Endothelial cell (in vitro differentiated cells): ENCODE measurements at regions not wholly inside any gene's neighbourhood (a gene's known extent, or its start where the extent isn't known, plus 50 kb on each side); places are given as distances from the start of the nearest gene placed in this dataset.

Experiments used
- DNase-seq: peaks from one replicate; pipeline ENCODE4 v3.0.0; 2021; ENCODE audit warnings: low spot score
- H3K27ac Mint-ChIP-seq: one replicate; pipeline ENCODE4 v1.8.0; 2021; ENCODE audit warnings: mixed read lengths, inconsistent platforms; ENCODE audit not compliant: unreplicated experiment
- H3K27me3 Mint-ChIP-seq: one replicate; pipeline ENCODE4 v1.8.0; 2021; ENCODE audit warnings: mild to moderate bottlenecking, moderate library complexity, mixed read lengths, inconsistent platforms; ENCODE audit not compliant: unreplicated experiment
- H3K36me3 Mint-ChIP-seq: one replicate; pipeline ENCODE4 v1.8.0; 2021; ENCODE audit warnings: mild to moderate bottlenecking, low read depth, mixed read lengths, inconsistent platforms; ENCODE audit not compliant: unreplicated experiment
- H3K4me1 Mint-ChIP-seq: one replicate; pipeline ENCODE4 v1.8.0; 2021; ENCODE audit warnings: mild to moderate bottlenecking, mixed read lengths, inconsistent platforms; ENCODE audit not compliant: unreplicated experiment
- H3K4me3 Mint-ChIP-seq: one replicate; pipeline ENCODE4 v1.8.0; 2021; ENCODE audit warnings: mild to moderate bottlenecking, mixed read lengths, inconsistent platforms; ENCODE audit not compliant: unreplicated experiment
- H3K9me3 Mint-ChIP-seq: one replicate; pipeline ENCODE4 v1.8.0; 2021; ENCODE audit warnings: mixed read lengths, inconsistent platforms; ENCODE audit not compliant: unreplicated experiment
- TF ChIP-seq, protein P1 (sequence below): fragments of 200-600 bp; sonication (generic); IDR thresholded peaks from one replicate; pipeline ENCODE4 v1.5.0; 2021; ENCODE audit warnings: antibody characterized with exemption; ENCODE audit not compliant: unreplicated experiment

DNA sequence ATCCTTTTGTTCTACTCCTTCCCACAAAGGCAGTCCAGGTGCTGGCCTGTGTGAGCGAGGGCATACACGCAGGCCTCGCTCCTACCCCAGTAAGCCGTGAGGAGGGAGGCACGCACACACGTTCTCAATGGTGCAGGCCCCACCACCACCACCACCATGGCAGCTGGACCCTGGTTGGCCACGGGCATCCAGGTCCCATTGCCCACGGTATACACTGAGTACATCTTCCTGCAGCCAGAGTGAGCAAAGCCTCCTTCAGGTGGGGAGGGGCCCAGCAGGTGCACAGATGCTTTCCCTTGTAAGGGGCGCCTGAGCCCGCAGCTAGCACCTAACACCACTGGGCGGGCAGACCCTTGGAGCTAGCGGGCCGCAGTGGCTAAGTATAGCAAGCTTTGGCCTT, 373.3 kb upstream of the MKI67 start:
- Mint-ChIP-seq H3K9me3 (no peaks in the 10 kb centered on the region), H3K4me1 (no peaks in the 10 kb centered on the region), H3K27ac (no peak overlapping the region), H3K4me3 (no peak overlapping the region), H3K27me3 (peaks cover 3% of the 10 kb centered on the region), H3K36me3 (no peaks in the 10 kb centered on the region)
- no peak for DNase-seq
- TF ChIP-seq, protein P1, sequence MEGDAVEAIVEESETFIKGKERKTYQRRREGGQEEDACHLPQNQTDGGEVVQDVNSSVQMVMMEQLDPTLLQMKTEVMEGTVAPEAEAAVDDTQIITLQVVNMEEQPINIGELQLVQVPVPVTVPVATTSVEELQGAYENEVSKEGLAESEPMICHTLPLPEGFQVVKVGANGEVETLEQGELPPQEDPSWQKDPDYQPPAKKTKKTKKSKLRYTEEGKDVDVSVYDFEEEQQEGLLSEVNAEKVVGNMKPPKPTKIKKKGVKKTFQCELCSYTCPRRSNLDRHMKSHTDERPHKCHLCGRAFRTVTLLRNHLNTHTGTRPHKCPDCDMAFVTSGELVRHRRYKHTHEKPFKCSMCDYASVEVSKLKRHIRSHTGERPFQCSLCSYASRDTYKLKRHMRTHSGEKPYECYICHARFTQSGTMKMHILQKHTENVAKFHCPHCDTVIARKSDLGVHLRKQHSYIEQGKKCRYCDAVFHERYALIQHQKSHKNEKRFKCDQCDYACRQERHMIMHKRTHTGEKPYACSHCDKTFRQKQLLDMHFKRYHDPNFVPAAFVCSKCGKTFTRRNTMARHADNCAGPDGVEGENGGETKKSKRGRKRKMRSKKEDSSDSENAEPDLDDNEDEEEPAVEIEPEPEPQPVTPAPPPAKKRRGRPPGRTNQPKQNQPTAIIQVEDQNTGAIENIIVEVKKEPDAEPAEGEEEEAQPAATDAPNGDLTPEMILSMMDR = no peak

DNA sequence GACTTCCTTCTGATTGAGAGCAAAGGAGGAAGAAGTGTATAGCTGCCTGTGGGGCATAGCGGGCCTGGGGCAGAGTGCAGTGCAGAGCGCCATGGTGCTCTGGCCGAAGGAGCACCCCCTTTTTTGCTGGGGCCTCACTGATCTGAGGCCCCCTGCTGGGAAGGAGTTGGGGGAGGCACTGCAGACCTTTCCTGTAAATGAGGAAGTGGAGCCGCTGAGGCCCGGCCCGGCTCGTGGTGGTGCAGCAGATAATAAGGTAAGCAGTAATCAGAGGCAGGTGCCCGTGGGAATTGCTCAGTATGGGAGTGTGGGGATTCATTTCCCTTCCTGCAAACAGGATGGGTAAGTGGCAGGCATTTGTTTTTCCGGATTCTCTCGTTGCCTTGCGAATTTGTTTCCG, 373.7 kb upstream of the MKI67 start:
- TF ChIP-seq, protein P1 = no peak
- peaks cover 3% of the 10 kb centered on the region for H3K27me3 Mint-ChIP-seq
- no peak overlapping the region for H3K4me3 Mint-ChIP-seq
- DNase-seq = no peak
- no peaks in the 10 kb centered on the region for H3K36me3 Mint-ChIP-seq
- no peak overlapping the region for H3K27ac Mint-ChIP-seq
- no peaks in the 10 kb centered on the region for H3K9me3 Mint-ChIP-seq
- no peaks in the 10 kb centered on the region for H3K4me1 Mint-ChIP-seq

DNA sequence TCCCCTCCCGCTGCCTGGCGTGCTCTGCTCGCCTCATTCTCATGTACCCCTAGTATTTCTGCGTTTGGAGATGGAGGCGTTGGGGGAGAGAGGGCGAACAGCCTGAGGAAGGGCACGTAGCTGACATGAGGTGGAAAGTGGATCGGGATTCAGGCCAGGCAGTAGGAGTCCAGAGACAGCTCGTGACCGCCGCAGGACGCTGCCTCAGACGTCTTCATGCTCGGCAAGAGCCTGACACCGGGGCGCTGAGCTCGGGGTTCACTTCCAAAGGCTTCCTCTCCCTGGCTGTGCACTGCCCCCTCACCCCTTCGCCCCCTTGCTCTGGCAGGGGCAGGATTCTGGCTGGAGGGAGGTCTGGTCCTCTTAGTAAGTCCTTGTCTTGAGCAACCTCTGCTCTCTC, 374.4 kb upstream of the MKI67 start:
- Mint-ChIP-seq H3K27ac (no peak overlapping the region), H3K27me3 (peaks cover 3% of the 10 kb centered on the region), H3K9me3 (no peaks in the 10 kb centered on the region), H3K4me3 (no peak overlapping the region), H3K4me1 (no peaks in the 10 kb centered on the region), H3K36me3 (no peaks in the 10 kb centered on the region)
- DNase-seq = no peak
- TF ChIP-seq, protein P1 = no peak

DNA sequence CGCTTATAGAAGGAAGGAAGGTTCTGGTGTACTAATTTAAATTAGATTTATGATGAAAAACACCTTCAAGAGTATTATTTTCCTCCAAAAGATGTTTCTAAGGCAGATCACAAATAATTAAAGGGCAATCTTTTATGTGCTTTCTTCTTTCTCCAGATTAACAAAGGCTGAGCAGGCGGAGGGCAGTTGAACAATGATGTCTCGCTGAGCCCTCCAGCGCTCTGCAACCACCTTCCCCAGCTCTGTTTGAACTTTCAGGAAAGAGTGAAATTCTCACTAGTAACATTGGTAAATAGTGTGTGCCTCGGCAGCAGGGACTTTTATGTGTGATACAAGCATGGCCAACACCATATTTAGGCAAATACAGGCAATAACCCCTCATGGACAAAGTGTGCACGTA, 379.1 kb upstream of the MKI67 start:
- Mint-ChIP-seq H3K27ac (no peak overlapping the region), H3K9me3 (no peaks in the 10 kb centered on the region), H3K36me3 (no peaks in the 10 kb centered on the region), H3K4me3 (no peak overlapping the region), H3K27me3 (peaks cover 3% of the 10 kb centered on the region), H3K4me1 (no peaks in the 10 kb centered on the region)
- TF ChIP-seq, protein P1 = no peak
- no peak for DNase-seq

DNA sequence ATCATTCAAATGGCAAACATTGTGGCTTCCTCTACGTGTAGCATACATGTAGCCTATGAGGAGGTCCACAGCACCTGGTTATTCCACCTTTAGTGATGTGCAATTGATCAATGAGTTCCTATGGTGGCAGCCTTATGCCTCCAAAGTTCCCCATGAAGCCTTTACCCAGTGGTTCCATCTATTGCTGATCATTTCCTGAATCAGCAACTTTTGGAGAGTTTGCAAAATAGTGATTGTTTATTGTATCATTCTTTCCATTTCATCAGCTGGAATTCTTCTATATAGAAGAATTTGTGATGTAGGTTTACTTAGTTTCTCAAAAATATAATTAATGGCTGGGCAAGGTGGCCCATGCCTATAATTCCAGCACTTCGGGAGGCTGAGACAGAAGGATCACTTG, 380.2 kb upstream of the MKI67 start:
- Mint-ChIP-seq H3K27ac (no peak overlapping the region), H3K27me3 (peaks cover 2% of the 10 kb centered on the region), H3K4me1 (no peaks in the 10 kb centered on the region), H3K9me3 (no peaks in the 10 kb centered on the region), H3K36me3 (no peaks in the 10 kb centered on the region), H3K4me3 (no peak overlapping the region)
- no peak for DNase-seq
- TF ChIP-seq, protein P1 = no peak
